Stimulated activated CD8-positive, alpha-beta memory T cell treated with anti-CD3 and anti-CD28 coated beads, Interleukin-12 subunit alpha, Interleukin-12 subunit beta, amount 100 ng/mL, for 24 hours (primary cell): ENCODE measurements at regions not wholly inside any gene's neighbourhood (a gene's known extent, or its start where the extent isn't known, plus 50 kb on each side); places are given as distances from the start of the nearest gene placed in this dataset.

Experiments used
- DNase-seq: peaks from one replicate; pipeline ENCODE4 v3.0.0-alpha.2; 2020; ENCODE audit errors: extremely low read depth

GRCh38 chr6:104324301-104324700 lies 535.4 kb downstream of the HACE1 start:
- DNase-seq = no peak

GRCh38 chr6:104322841-104323240 lies 536.9 kb downstream of the HACE1 start:
- no peak for DNase-seq

GRCh38 chr6:104321301-104321700 lies 538.4 kb downstream of the HACE1 start:
- DNase-seq = no peak

GRCh38 chr6:104320896-104321295 lies 538.8 kb downstream of the HACE1 start:
- DNase-seq = no peak

- no peak for DNase-seq
These were observed 546.9 kb downstream of the HACE1 start for GRCh38 chr6:104312851-104313250.

- no peak for DNase-seq
These were observed 553.5 kb downstream of the HACE1 start for GRCh38 chr6:104306211-104306610.

GRCh38 chr6:104305206-104305605 lies 554.5 kb downstream of the HACE1 start:
- no peak for DNase-seq

GRCh38 chr6:104301951-104302350 lies 557.8 kb downstream of the HACE1 start:
- no peak for DNase-seq

GRCh38 chr6:104286641-104287040 lies 573.1 kb downstream of the HACE1 start:
- DNase-seq = no peak

- no peak for DNase-seq
These were observed 574.8 kb downstream of the HACE1 start for GRCh38 chr6:104284872-104285271.

GRCh38 chr6:104282581-104282980 lies 577.1 kb downstream of the HACE1 start:
- no peak for DNase-seq

- no peak for DNase-seq
These were observed 578.3 kb downstream of the HACE1 start for GRCh38 chr6:104281370-104281769.

- no peak for DNase-seq
These were observed 591.3 kb downstream of the HACE1 start for GRCh38 chr6:104268389-104268788.

GRCh38 chr6:104266922-104267321 lies 592.8 kb downstream of the HACE1 start:
- no peak for DNase-seq

- no peak for DNase-seq
These were observed 603.1 kb downstream of the HACE1 start for GRCh38 chr6:104256646-104257045.

GRCh38 chr6:104253236-104253635 lies 606.5 kb downstream of the HACE1 start:
- DNase-seq = no peak

- DNase-seq = no peak
These were observed 607.4 kb downstream of the HACE1 start for GRCh38 chr6:104252276-104252675.

- no peak for DNase-seq
These were observed 608.1 kb downstream of the HACE1 start for GRCh38 chr6:104251651-104252050.

GRCh38 chr6:104240865-104241264 lies 618.9 kb downstream of the HACE1 start:
- DNase-seq = no peak

- DNase-seq = no peak
These were observed 619.7 kb downstream of the HACE1 start for GRCh38 chr6:104239971-104240370.

- no peak for DNase-seq
These were observed 630.7 kb downstream of the HACE1 start for GRCh38 chr6:104229057-104229456.

GRCh38 chr6:104227508-104227907 lies 632.2 kb downstream of the HACE1 start:
- DNase-seq = no peak

- no peak for DNase-seq
These were observed 632.8 kb downstream of the HACE1 start for GRCh38 chr6:104226790-104227446.

- no peak for DNase-seq
These were observed 641.6 kb downstream of the HACE1 start for GRCh38 chr6:104218116-104218515.
